ENCODE measurements at regions not wholly inside any gene's neighbourhood (a gene's known extent, or its start where the extent isn't known, plus 50 kb on each side); places are given as distances from the start of the nearest gene placed in this dataset.
A peak's percentile ranks its signal among the peaks of the same experiment; 100 is the strongest.
"Not testable (repeated sequence)": the region's sequence is repeated elsewhere in the genome, so short reads cannot be mapped to it uniquely, and the experiment has no call there.

DNA sequence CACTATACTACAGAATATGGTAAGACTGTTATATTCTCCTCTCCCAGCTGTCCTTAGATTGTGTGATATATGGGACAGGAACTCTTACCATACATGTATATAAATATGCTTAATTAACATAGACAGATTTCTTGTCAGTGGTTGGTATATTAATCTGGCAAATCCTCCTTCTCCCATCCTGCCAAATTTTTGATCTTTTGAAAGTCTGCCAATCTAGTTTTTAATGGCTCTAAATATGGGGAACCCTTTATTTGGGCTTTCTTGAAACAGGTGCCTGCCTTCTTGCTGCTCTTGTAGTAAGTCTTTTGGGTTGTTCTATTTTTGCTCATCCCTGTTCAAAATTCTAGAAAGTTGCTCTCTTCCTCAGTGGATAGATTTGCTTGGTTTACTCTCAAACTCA lies 63.5 kb downstream of the SPATA31D1 start:
- DNase-seq (ENCODE audit: low read depth): no peak

DNA sequence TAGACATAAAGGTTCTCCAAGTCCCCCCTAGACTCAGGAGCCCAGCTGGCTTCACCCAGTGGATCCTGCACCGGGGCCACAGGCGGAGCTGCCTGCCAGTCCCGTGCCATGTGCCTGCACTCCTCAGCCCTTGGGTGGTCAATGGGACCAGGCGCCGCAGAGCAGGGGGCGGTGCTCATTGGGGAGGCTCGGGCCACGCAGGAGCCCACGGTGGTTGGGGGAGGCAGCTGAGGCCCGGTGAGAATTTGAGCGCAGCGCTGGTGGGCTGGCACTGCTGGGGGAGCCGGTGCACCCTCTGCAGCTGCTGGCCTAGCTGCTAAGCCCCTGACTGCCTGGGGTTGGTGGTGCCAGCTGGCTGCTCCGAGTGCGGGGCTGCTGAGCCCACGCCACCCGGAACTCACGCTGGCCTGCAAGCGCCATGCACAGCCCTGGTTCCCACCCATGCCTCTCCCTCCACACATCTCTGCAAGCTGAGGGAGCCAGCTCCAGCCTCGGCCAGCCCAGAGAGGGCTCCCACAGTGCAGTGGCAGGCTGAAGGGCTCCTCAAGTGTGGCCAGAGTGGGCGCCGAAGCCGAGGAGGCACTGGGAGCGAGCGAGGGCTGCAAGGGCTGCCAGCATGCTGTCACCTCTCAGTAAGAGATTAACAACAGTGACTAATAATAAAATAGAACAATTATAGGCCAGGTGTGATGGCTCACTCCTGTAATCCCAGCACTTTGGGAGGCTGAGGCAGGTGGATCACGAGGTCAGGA lies 65.9 kb downstream of the SPATA31D1 start:
- DNase-seq (ENCODE audit: low read depth): no peak

DNA sequence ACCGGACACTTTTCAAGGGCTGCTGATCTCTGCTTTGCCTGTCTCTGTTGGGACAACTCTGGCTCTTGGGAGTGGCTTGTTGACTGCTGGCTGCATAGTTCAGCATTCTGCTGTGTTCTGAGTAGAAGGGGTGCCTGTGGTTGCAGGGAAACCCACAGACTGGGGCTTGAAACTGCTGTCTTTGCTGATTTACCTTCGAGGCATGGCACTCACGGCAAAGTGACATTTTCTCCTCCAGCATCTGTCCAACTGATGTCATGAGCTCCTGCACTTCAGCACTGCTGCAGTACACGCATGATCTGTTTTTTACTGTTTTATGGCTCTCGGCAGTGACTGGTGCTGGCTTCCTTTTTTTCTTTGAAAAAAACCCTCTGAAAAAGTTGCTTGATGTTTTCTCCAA lies 69.2 kb downstream of the SPATA31D1 start:
- DNase-seq (ENCODE audit: low read depth): peak; percentile 11

GRCh38 chr9:82061801-82062200 lies 73.2 kb downstream of the SPATA31D1 start:
- DNase-seq (ENCODE audit: low read depth): not testable (repeated sequence)

- no peak for DNase-seq (ENCODE audit: low read depth)
Measured at GRCh38 chr9:82062245-82062644, 73.7 kb downstream of the SPATA31D1 start.

DNA sequence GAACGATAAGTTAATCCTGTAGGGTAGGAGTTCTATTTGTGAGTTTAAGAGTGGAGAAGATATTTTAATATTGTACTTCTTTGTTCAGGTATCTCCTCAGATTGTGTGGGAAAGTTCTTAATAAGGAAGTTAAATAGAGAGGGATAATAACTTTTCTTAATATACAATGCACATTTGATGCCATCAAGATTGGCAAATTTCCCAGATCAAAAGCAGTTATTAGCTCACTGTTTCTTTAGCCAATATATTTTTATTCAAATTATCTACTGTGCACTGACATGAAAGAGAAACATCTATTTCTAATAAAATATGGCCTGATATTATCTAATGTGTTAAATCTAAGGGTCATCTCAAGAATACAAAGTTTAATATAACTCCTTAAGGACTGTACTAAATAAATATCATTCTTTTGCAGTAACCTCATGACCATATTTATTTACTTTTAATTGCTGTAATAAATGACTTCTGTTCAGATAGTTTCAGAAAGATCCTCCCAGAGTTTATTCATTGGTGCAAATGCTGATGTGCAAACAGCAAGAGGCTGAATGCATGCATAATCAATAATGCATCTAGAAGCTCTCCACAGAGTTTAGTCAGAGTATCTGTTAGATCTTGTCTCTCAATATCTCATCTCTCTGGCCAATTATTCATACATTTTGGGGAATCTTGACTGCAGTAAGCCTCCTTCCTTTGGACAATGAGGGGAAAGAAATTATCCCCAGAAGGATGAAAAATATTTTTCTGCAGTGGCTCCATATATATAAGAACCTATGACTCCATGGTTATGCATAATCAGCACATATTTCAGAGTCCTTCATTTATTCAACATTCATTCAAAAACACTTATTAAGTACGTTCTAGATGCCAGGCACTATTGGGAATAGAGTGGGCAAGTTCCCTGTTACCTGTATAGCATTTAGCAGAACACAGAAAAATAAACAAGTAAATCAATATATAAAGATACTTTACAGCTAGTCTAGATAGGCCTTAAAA lies 85.3 kb downstream of the SPATA31D1 start:
- DNase-seq (ENCODE audit: low read depth): no peak

DNA sequence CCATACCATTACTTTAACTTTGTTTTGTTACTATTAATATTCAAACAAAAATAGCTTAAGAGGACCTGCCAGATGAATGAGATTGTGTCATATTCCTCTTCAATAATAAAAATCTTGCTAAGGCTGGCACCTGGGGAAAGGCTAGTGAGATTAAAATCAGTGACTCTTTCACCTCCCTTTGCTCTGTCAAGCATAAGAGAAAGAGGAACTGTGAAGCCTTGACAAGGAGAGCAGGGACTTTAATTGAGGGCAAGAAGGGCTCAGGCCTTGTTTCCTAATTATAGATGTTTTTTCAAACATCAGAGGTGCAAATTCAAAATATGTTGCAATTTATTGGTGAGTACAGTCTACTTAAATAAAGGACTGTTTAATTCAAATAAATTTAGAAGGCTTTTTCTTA lies 91.7 kb downstream of the SPATA31D1 start:
- DNase-seq (ENCODE audit: low read depth): no peak

GRCh38 chr9:82081496-82081895 lies 92.9 kb downstream of the SPATA31D1 start:
- no peak for DNase-seq (ENCODE audit: low read depth)

GRCh38 chr9:82082563-82082962 lies 94.0 kb downstream of the SPATA31D1 start:
- no peak for DNase-seq (ENCODE audit: low read depth)

DNA sequence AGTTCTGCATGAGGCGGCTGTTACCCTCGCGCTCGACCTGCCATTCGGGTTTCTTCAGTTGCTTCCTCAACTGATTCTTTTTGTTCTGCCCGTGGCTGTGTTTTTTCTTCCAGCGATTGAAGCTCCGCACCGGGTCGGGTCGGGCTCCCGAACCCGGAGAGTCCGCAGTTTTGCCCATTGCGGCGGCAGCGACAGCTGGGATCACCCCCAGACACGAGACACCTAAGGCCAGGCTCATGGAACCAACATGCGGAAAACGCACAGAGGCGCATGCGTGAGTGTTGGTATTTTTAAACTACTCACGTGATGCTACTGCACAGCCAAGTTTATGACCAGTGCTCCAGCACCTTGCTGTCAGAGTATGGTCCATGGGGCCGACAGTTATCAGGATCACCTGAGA lies 100.0 kb downstream of the SPATA31D1 start:
- DNase-seq (ENCODE audit: low read depth): no peak

GRCh38 chr9:82090046-82090445 lies 101.5 kb downstream of the SPATA31D1 start:
- DNase-seq (ENCODE audit: low read depth): no peak

DNA sequence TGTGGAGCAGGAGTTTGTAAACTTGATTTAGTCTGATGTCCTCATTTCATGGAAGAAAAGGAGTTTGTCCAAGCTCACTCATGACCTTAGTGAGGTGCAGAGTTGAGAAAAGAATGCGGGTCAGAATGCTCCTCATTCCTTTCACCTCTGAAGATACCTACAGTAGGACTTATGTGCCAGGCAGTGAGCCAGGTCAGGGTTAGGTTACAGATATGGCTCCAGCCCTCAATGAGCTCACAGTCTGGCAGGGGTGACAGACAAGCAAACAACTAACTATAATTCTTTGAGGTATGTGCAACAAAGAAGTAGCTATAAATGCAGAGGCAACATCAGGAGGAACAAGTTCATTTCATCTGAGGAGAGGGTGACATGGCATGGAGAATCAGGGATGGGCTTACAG lies 102.5 kb downstream of the SPATA31D1 start:
- DNase-seq (ENCODE audit: low read depth): peak; percentile 6

- DNase-seq (ENCODE audit: low read depth): peak; percentile 64
Measured at GRCh38 chr9:82091610-82092009, 103.0 kb downstream of the SPATA31D1 start.

DNA sequence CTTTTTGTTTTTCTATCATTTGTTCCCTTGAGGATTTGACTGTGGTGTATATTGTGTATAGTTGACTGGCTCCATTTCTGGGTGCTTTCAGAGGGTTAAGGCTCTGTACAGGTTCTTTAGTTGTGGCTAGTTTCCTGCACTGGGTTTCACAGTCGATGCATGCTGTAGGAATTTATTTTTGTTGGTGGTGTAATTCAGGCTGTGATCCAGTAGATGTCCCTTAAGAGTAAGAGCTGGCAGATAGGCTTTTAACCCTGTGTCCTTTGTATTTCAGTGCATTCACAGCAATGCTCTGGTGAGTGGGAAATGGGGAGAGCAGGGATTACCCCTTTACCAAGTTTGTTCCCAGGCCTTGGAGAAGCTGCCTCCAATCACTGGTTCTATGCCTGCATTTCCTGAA lies 112.9 kb downstream of the SPATA31D1 start:
- DNase-seq (ENCODE audit: low read depth): no peak

DNA sequence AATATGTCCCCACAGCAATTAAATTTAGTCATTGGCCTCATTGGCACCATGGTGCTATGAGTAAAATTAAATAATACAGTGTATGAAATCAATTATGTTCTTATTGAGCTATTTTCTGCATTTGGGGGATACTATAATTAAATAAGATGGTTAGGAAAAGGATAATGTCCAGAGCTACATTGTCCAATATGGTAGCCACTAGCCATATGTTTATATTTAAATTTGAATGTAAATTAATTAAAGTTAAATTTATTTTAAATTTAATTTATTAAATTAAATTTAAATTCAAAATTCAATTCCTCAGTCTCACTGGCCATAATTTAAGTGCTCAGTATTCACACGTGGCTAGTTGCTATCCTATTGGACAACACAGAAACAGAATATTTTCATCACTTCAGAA lies 115.7 kb downstream of the SPATA31D1 start:
- DNase-seq (ENCODE audit: low read depth): no peak

DNA sequence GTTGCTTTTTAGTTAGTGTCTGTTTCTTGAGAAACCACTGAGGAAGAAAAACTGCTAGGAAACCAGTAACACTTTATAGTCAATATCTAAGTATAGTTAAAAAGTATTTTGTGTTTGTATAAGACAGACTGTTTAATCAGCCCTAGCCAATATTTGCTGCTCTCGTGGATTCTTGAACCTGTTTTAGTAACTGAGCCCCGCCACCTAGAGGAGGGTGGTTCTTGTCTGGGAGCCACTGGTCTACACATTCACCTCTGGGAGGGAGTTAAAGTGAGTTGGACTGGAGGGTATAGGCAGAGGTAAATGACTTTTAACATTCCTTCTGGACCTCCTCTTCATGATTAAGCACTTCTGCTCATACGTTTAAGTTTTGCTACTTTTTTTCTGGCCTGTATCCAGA lies 117.2 kb downstream of the SPATA31D1 start:
- no peak for DNase-seq (ENCODE audit: low read depth)

DNA sequence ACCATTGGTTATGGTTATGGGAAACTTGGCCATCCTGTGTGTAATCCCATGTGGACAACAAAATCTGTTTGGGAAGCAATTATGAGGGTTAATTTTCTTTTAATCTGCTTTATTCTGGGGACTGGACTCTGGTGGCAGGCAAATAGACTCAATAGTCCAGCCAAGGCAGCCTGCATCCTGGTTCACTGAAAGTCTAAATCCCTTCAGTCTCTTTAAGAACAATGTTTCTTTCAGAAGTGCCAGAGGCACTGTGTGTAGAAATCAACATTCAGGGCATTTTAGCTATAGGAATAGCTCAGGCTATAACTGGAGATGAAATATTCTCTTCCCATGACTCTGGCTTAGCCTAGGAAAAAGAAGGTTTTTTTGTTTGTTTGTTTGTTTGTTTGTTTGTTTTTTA lies 118.0 kb downstream of the SPATA31D1 start:
- no peak for DNase-seq (ENCODE audit: low read depth)

GRCh38 chr9:82108474-82108873 lies 119.9 kb downstream of the SPATA31D1 start:
- DNase-seq (ENCODE audit: low read depth): no peak

- DNase-seq (ENCODE audit: low read depth): no peak
Measured at GRCh38 chr9:82108941-82109340, 120.4 kb downstream of the SPATA31D1 start.

DNA sequence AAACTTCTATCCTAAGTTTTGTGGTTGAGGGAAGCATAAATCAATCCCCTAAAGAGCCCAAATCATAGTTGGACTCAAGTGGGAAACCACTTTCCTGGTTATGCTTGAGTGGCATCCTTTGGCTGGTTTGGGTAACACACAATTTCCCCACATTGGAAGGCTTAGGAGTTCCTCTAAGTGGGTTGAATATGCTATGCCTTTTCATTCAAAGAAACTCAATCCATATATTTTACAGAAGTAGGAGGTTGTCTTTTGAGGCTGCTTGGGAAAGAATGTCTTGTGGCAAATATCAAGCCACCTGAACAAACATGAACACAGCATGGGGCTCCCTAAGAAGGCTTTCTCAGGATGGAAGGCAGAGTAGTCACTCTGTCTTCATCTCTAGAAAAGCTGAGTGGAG lies 121.1 kb downstream of the SPATA31D1 start:
- peak; percentile 72 for DNase-seq (ENCODE audit: low read depth)

GRCh38 chr9:82110881-82111280 lies 122.3 kb downstream of the SPATA31D1 start:
- DNase-seq (ENCODE audit: low read depth): no peak

- no peak for DNase-seq (ENCODE audit: low read depth)
Measured at GRCh38 chr9:82115331-82115730, 126.8 kb downstream of the SPATA31D1 start.

DNA sequence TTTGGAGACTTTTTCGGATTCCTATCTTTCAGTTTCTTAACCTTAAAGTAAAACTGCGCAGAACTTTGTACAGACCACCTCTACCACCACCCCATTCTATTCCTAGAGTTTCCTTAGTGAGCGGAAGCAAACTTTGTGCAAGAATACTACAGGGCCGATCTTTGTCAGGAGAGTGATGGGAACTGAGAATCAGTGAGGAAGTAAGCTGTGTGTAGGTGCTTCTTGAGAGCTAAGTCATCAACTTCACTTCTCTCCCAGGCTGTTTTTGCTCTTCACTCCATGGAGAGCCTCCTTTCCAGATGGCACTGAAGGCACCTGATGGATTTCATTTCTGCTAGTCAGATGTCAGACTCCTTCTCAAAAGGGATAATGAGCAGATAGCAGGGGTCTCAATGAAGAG lies 127.3 kb downstream of the SPATA31D1 start:
- no peak for DNase-seq (ENCODE audit: low read depth)

Data from renal cortical epithelial cell (primary cell).